GM23248 (cell line): ENCODE measurements at regions not wholly inside any gene's neighbourhood (a gene's known extent, or its start where the extent isn't known, plus 50 kb on each side); places are given as distances from the start of the nearest gene placed in this dataset.

Source experiments
- EZH2 ChIP-seq: fragments of 200-600 bp; sonication (generic); IDR thresholded peaks from 2 replicates; pipeline ENCODE4 v1.6.1; 2018; ENCODE audit warnings: antibody characterized with exemption, mild to moderate bottlenecking; ENCODE audit not compliant: insufficient read depth, poor library complexity, severe bottlenecking
- EZH2phosphoT487 ChIP-seq: fragments of 200-600 bp; sonication (generic); IDR thresholded peaks from 2 replicates; pipeline ENCODE4 v1.6.1; 2018; ENCODE audit warnings: antibody characterized with exemption, moderate library complexity, mild to moderate bottlenecking, low read depth; ENCODE audit not compliant: insufficient read depth

GRCh38 chr2:129070663-129071062 is 752.0 kb upstream of the HS6ST1 start:
- no peak for TF ChIP-seq EZH2
- TF ChIP-seq EZH2phosphoT487: no peak
